Hepatocyte (in vitro differentiated cells): ENCODE measurements at regions not wholly inside any gene's neighbourhood (a gene's known extent, or its start where the extent isn't known, plus 50 kb on each side); places are given as distances from the start of the nearest gene placed in this dataset.

Experiments
- DNase-seq: peaks from one replicate; pipeline ENCODE4 v3.0.0-alpha.2; 2016; ENCODE audit warnings: low spot score
- H2AFZ ChIP-seq: fragments of 200-600 bp; sonication (generic); 2 replicates; pipeline ENCODE4 v1.6.0; 2016; ENCODE audit warnings: antibody characterized with exemption, mild to moderate bottlenecking
- H3K27ac ChIP-seq: fragments of 200-600 bp; sonication (generic); 2 replicates; pipeline ENCODE4 v1.5.1; 2016; ENCODE audit warnings: mild to moderate bottlenecking
- H3K27me3 ChIP-seq: fragments of 200-600 bp; sonication (generic); 2 replicates; pipeline ENCODE4 v1.6.1; 2016
- H3K36me3 ChIP-seq: fragments of 200-600 bp; sonication (generic); replicated peaks from 2 replicates; pipeline ENCODE4 v1.5.1; 2016; ENCODE audit warnings: low read depth; ENCODE audit not compliant: insufficient read depth
- H3K4me1 ChIP-seq: fragments of 200-600 bp; sonication (generic); 2 replicates; pipeline ENCODE4 v1.5.1; 2016; ENCODE audit warnings: mild to moderate bottlenecking, moderate library complexity; ENCODE audit not compliant: insufficient read depth
- H3K4me2 ChIP-seq: fragments of 200-600 bp; sonication (generic); 2 replicates; pipeline ENCODE4 v1.6.0; 2016
- H3K4me3 ChIP-seq: fragments of 200-600 bp; sonication (generic); 2 replicates; pipeline ENCODE4 v1.5.1; 2016; ENCODE audit warnings: mild to moderate bottlenecking
- H3K79me2 ChIP-seq: fragments of 200-600 bp; sonication (generic); 2 replicates; pipeline ENCODE4 v1.6.0; 2017; ENCODE audit warnings: mild to moderate bottlenecking
- H3K9me2 ChIP-seq: fragments of 200-600 bp; sonication (generic); replicated peaks from 2 replicates; pipeline ENCODE4 v1.6.0; 2017; ENCODE audit warnings: mild to moderate bottlenecking; ENCODE audit not compliant: insufficient read depth
- H3K9me3 ChIP-seq: fragments of 200-600 bp; sonication (generic); 2 replicates; pipeline ENCODE4 v1.5.1; 2016; ENCODE audit warnings: low read depth, mild to moderate bottlenecking
- H4K20me1 ChIP-seq: fragments of 200-600 bp; sonication (generic); 2 replicates; pipeline ENCODE4 v1.6.0; 2016; ENCODE audit warnings: mild to moderate bottlenecking; ENCODE audit not compliant: insufficient read depth, poor library complexity, severe bottlenecking
- EZH2 ChIP-seq: fragments of 200-600 bp; sonication (generic); IDR thresholded peaks from 2 replicates; pipeline ENCODE4 v1.6.1; 2016; ENCODE audit warnings: antibody characterized with exemption, mild to moderate bottlenecking, borderline replicate concordance
- EZH2phosphoT487 ChIP-seq: fragments of 200-600 bp; sonication (generic); IDR thresholded peaks from one replicate; pipeline ENCODE4 v1.6.1; 2018; ENCODE audit warnings: antibody characterized with exemption, mild to moderate bottlenecking, low read depth, moderate library complexity; ENCODE audit not compliant: unreplicated experiment, severe bottlenecking
- WGBS: methylation state at CpG from one replicate; pipeline ENCODE4 v1.1.6; 2016; ENCODE audit warnings: low lambda C conversion rate; ENCODE audit errors: missing lambda C conversion rate; 5-methylcytosine and 5-hydroxymethylcytosine counted together
- TF ChIP-seq, protein P1 (sequence below): fragments of 200-600 bp; sonication (generic); IDR thresholded peaks from 2 replicates; pipeline ENCODE4 v1.5.1; 2016; ENCODE audit warnings: antibody characterized with exemption, mild to moderate bottlenecking; ENCODE audit not compliant: poor library complexity

DNA sequence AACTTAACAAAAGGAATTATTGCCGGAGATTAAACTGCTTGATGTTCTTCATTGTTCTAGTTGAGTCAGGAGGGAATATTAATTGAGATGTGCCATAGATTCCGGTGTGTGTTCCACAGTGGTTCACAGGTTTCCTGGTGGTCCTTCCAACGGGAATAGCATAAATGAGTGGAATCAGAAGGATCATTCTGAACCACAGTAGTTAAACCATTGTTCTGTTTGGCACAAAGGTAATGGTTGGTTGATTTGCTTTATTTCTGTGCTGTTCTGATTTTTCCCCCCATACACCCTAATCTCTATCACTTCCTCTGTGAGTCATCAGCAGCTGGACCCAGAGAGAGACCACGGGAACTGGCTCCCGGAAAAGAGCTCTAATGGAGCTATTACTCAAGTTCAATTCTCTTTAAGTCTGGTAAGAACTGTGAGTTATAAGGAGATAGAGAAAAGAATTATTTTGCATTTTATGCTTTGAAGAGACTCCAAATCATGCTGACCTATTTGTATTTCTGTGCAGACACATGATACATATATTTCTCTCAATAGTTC, 627.2 kb downstream of the ZIC1 start:
- H3K27me3 ChIP-seq = no peaks in the 10 kb centered on the region
- no peaks in the 10 kb centered on the region for H3K9me2 ChIP-seq
- WGBS = 78% methylated on average over 5 of the region's 5 CpGs
- no peak overlapping the region for H2AFZ ChIP-seq
- no peaks in the 10 kb centered on the region for H4K20me1 ChIP-seq
- no peaks in the 10 kb centered on the region for H3K79me2 ChIP-seq
- H3K9me3 ChIP-seq = no peaks in the 10 kb centered on the region
- H3K4me3 ChIP-seq = no peak overlapping the region
- TF ChIP-seq, protein P1, sequence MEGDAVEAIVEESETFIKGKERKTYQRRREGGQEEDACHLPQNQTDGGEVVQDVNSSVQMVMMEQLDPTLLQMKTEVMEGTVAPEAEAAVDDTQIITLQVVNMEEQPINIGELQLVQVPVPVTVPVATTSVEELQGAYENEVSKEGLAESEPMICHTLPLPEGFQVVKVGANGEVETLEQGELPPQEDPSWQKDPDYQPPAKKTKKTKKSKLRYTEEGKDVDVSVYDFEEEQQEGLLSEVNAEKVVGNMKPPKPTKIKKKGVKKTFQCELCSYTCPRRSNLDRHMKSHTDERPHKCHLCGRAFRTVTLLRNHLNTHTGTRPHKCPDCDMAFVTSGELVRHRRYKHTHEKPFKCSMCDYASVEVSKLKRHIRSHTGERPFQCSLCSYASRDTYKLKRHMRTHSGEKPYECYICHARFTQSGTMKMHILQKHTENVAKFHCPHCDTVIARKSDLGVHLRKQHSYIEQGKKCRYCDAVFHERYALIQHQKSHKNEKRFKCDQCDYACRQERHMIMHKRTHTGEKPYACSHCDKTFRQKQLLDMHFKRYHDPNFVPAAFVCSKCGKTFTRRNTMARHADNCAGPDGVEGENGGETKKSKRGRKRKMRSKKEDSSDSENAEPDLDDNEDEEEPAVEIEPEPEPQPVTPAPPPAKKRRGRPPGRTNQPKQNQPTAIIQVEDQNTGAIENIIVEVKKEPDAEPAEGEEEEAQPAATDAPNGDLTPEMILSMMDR = no peak
- TF ChIP-seq EZH2phosphoT487 = no peak
- no peak for TF ChIP-seq EZH2
- no peak overlapping the region for H3K27ac ChIP-seq
- H3K4me1 ChIP-seq = no peaks in the 10 kb centered on the region
- no peak overlapping the region for H3K4me2 ChIP-seq
- H3K36me3 ChIP-seq = no peaks in the 10 kb centered on the region
- no peak for DNase-seq

DNA sequence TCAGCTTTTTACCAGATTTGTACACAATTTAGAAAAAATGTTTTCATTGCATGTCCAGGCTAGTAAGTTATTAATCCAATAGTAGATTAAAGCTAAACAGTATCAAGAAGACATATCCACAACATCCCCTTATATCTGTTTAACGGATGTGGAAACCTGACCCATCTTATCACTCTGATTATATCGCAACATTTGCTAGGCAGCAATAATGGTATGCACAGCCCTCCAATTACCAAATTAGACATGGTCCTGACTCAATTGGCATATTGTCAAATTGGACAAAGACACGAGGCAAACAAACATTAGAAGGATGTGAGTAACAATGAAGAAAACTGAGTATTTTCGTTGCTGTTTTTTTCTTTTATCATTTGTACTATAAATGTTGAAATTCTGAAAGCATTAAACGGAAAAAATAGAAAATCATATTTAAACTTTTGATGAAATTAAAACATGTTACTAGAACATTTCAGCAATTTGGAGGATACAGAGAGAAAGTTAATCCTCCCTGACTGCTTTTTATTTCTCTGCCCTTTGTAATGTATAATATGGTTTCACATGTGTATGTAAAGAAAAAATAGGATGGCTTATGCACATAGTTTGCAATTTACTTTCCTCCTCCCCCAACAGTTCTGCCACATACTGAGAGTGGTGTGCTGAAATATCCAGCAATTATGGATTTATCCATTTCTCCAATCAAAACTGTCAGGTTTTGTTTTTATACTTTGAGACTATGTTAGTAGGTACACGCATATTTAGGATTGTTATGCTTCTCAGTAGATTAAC, 633.7 kb downstream of the ZIC1 start:
- H3K9me2 ChIP-seq = no peaks in the 10 kb centered on the region
- H3K4me1 ChIP-seq = no peaks in the 10 kb centered on the region
- no peak overlapping the region for H3K4me3 ChIP-seq
- no peaks in the 10 kb centered on the region for H3K79me2 ChIP-seq
- H2AFZ ChIP-seq = no peak overlapping the region
- no peak for DNase-seq
- no peaks in the 10 kb centered on the region for H4K20me1 ChIP-seq
- no peaks in the 10 kb centered on the region for H3K36me3 ChIP-seq
- 81% methylated on average over 6 of the region's 6 CpGs for WGBS
- H3K27me3 ChIP-seq = no peaks in the 10 kb centered on the region
- H3K9me3 ChIP-seq = no peaks in the 10 kb centered on the region
- H3K4me2 ChIP-seq = no peak overlapping the region
- TF ChIP-seq, protein P1 = no peak
- TF ChIP-seq EZH2phosphoT487 (no peak), EZH2 (no peak)
- H3K27ac ChIP-seq = no peak overlapping the region

DNA sequence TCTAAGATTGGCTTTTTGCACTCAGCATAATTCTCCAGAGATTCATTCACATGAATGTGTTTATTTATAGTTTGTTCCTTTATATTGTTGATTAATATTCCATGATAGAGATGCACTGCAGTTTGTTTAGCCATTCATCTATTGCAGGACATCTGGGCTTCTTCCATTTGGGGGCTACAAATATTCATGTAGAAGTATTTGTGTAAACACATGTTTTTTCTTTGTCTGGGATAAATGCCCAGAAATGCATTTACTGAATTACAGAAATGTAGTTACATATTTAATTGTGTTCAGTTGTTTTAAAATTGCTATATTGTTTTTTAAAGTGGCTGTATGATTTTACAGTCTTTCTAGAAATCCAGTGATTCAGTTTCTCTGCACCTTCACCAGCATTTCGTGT, 635.0 kb downstream of the ZIC1 start:
- no peak for DNase-seq
- Histone ChIP-seq H3K4me2 (no peak overlapping the region), H4K20me1 (no peaks in the 10 kb centered on the region), H3K4me3 (no peak overlapping the region), H3K36me3 (no peaks in the 10 kb centered on the region), H3K9me3 (no peaks in the 10 kb centered on the region), H2AFZ (no peak overlapping the region), H3K9me2 (no peaks in the 10 kb centered on the region), H3K79me2 (no peaks in the 10 kb centered on the region), H3K4me1 (no peaks in the 10 kb centered on the region), H3K27me3 (no peaks in the 10 kb centered on the region), H3K27ac (no peak overlapping the region)
- WGBS = 75% methylated on average over 1 of the region's 1 CpG
- TF ChIP-seq EZH2 = no peak
- no peak for TF ChIP-seq EZH2phosphoT487
- TF ChIP-seq, protein P1 = no peak
